ENCODE measurements at regions not wholly inside any gene's neighbourhood (a gene's known extent, or its start where the extent isn't known, plus 50 kb on each side); places are given as distances from the start of the nearest gene placed in this dataset.

DNA sequence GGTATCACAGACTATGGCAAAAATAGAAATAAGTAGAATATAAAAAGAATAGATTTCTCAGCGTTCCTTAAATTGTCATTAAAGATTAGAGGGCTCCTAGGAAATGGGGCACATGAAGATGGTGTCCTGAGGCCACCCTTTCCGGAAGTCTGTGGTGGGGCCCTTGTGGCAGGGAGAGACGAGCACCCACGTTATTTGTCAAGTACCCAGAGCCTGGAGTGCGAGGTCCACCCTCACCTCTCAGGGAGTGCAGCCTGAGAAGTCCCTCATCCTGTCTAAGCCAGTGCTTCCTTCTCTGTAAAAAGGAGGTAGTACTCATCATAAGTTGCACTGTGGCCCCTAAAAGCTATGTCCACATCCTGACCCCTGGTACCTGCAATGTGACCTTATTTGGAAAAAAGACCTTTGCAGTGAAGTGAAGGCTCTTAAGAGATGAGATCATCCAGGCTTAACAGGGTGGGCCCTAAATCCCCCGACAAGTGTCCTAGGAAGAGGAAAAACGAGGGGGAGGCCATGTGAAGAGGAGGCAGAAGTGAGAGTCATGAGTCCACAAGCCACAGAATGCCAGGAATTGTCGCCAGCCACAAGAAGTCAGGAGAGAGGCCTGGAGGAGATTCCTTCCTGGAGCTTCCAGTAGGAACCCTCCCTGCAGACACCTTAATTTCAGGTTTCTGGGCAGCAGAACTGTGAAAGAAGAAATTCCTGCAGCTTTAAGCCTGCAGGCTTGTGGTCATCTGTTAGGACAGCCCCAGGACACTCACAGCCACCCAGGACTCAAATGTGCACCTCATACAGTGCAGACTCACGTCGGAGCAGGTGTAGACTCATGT lies 76.8 kb upstream of the CCND1 start:
- CTCF ChIA-PET, result no interaction called here
- H3K36me3 ChIP-seq (ENCODE audit: control insufficient read depth in 2 of 2, insufficient read depth in 1 of 2, low read length in 2 of 2), result no peaks in the 10 kb centered on the region
- no peak overlapping the region for H3K4me3 ChIP-seq (ENCODE audit: low read depth, low read length)
- H3K4me1 ChIP-seq (ENCODE audit: control insufficient read depth, insufficient read depth, low read length), result no peaks in the 10 kb centered on the region
- no peaks in the 10 kb centered on the region for H3K9me3 ChIP-seq (ENCODE audit: control insufficient read depth, insufficient read depth, low read depth, low read length)
- POLR2A ChIA-PET, result no interaction called here
- H3K27ac ChIP-seq (ENCODE audit: extremely low read depth, low read depth, low read length), result no peak overlapping the region
- no peak for TF ChIP-seq ZNF501 (tag by site-specific recombination; IDR thresholded peaks at IDR 0.05)
- no peak for TF ChIP-seq ZNF366 (tag by site-specific recombination; conservative IDR thresholded peaks at IDR 0.05)
- TF ChIP-seq, protein P1, sequence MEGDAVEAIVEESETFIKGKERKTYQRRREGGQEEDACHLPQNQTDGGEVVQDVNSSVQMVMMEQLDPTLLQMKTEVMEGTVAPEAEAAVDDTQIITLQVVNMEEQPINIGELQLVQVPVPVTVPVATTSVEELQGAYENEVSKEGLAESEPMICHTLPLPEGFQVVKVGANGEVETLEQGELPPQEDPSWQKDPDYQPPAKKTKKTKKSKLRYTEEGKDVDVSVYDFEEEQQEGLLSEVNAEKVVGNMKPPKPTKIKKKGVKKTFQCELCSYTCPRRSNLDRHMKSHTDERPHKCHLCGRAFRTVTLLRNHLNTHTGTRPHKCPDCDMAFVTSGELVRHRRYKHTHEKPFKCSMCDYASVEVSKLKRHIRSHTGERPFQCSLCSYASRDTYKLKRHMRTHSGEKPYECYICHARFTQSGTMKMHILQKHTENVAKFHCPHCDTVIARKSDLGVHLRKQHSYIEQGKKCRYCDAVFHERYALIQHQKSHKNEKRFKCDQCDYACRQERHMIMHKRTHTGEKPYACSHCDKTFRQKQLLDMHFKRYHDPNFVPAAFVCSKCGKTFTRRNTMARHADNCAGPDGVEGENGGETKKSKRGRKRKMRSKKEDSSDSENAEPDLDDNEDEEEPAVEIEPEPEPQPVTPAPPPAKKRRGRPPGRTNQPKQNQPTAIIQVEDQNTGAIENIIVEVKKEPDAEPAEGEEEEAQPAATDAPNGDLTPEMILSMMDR (tag by site-specific recombination; IDR thresholded peaks at IDR 0.05), result no peak
- TF ChIP-seq, protein P2, sequence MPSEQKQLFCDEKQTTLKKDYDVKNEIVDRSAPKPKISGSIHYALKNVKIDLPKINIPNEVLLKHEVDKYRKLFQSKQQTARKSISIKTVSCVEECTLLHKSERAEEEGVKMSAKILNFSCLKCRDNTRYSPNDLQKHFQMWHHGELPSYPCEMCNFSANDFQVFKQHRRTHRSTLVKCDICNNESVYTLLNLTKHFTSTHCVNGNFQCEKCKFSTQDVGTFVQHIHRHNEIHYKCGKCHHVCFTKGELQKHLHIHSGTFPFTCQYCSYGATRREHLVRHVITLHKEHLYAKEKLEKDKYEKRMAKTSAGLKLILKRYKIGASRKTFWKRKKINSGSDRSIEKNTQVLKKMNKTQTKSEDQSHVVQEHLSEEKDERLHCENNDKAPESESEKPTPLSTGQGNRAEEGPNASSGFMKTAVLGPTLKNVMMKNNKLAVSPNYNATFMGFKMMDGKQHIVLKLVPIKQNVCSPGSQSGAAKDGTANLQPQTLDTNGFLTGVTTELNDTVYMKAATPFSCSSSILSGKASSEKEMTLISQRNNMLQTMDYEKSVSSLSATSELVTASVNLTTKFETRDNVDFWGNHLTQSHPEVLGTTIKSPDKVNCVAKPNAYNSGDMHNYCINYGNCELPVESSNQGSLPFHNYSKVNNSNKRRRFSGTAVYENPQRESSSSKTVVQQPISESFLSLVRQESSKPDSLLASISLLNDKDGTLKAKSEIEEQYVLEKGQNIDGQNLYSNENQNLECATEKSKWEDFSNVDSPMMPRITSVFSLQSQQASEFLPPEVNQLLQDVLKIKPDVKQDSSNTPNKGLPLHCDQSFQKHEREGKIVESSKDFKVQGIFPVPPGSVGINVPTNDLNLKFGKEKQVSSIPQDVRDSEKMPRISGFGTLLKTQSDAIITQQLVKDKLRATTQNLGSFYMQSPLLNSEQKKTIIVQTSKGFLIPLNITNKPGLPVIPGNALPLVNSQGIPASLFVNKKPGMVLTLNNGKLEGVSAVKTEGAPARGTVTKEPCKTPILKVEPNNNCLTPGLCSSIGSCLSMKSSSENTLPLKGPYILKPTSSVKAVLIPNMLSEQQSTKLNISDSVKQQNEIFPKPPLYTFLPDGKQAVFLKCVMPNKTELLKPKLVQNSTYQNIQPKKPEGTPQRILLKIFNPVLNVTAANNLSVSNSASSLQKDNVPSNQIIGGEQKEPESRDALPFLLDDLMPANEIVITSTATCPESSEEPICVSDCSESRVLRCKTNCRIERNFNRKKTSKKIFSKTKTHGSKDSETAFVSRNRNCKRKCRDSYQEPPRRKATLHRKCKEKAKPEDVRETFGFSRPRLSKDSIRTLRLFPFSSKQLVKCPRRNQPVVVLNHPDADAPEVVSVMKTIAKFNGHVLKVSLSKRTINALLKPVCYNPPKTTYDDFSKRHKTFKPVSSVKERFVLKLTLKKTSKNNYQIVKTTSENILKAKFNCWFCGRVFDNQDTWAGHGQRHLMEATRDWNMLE (tag by site-specific recombination; conservative IDR thresholded peaks at IDR 0.05; ENCODE audit: low read depth), result no peak
- TF ChIP-seq ZNF133 (tag by site-specific recombination; IDR thresholded peaks at IDR 0.05), result no peak
- TF ChIP-seq ZBTB8A (tag by site-specific recombination; IDR thresholded peaks at IDR 0.05), result no peak
- TF ChIP-seq ZNF37A (tag by site-specific recombination; IDR thresholded peaks at IDR 0.05), result no peak
- no peak for TF ChIP-seq ZNF558 (tag by site-specific recombination; IDR thresholded peaks at IDR 0.05)
- no peak for TF ChIP-seq EGR2 (tag by site-specific recombination; IDR thresholded peaks at IDR 0.05; ENCODE audit: low read depth)
- no peak for TF ChIP-seq ZNF335 (tag by site-specific recombination; conservative IDR thresholded peaks at IDR 0.05)
- TF ChIP-seq HOXC10 (CRISPR knock-in tag; IDR thresholded peaks at IDR 0.05), result no peak
- no peak for TF ChIP-seq SP3 (tag by site-specific recombination; IDR thresholded peaks at IDR 0.05)
- no peak for TF ChIP-seq ZNF510 (tag by site-specific recombination; IDR thresholded peaks at IDR 0.05; ENCODE audit: insufficient replicate concordance)
- no peak for TF ChIP-seq ZNF843 (tag by site-specific recombination; IDR thresholded peaks at IDR 0.05)
- TF ChIP-seq, protein P3, sequence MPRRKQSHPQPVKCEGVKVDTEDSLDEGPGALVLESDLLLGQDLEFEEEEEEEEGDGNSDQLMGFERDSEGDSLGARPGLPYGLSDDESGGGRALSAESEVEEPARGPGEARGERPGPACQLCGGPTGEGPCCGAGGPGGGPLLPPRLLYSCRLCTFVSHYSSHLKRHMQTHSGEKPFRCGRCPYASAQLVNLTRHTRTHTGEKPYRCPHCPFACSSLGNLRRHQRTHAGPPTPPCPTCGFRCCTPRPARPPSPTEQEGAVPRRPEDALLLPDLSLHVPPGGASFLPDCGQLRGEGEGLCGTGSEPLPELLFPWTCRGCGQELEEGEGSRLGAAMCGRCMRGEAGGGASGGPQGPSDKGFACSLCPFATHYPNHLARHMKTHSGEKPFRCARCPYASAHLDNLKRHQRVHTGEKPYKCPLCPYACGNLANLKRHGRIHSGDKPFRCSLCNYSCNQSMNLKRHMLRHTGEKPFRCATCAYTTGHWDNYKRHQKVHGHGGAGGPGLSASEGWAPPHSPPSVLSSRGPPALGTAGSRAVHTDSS (tag by site-specific recombination; IDR thresholded peaks at IDR 0.05), result no peak
- no peak for TF ChIP-seq ZNF391 (tag by site-specific recombination; IDR thresholded peaks at IDR 0.05; ENCODE audit: borderline replicate concordance, low read depth)

DNA sequence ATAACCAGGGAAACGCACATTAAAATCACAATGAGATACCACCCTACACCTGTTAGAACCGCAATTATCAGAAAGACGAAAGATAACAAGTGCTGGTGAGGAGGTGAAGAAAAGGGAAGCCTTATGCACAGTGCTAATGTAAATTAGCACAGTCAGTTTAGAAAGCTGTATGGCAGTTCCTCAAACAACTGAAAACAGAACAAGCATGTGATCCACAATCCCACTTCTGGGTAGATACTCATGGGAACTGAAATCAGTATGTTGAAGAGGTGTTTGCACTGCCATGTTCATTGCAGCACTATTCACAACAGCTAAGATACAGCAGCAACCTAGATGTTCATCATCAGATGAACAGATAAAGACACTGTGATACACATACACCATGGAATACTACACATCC lies 75.0 kb upstream of the CCND1 start:
- no peak overlapping the region for H3K4me3 ChIP-seq (ENCODE audit: low read depth, low read length)
- TF ChIP-seq ZNF274 (IDR thresholded peaks at IDR 0.05; ENCODE audit: low read length) (no peak), ZNF274 (tag by site-specific recombination; IDR thresholded peaks at IDR 0.05; ENCODE audit: borderline replicate concordance) (no peak), ZNF184 (tag by site-specific recombination; IDR thresholded peaks at IDR 0.05) (0 out of 2 replicates have a peak, but pooled peaks have one; percentile 37), ZNF843 (tag by site-specific recombination; IDR thresholded peaks at IDR 0.05) (no peak)
- no peaks in the 10 kb centered on the region for H3K4me1 ChIP-seq (ENCODE audit: control insufficient read depth, insufficient read depth, low read length)
- POLR2A ChIA-PET, result no interaction called here
- no peaks in the 10 kb centered on the region for H3K9me3 ChIP-seq (ENCODE audit: control insufficient read depth, insufficient read depth, low read depth, low read length)
- no peak overlapping the region for H3K27ac ChIP-seq (ENCODE audit: extremely low read depth, low read depth, low read length)
- H3K36me3 ChIP-seq (ENCODE audit: control insufficient read depth in 2 of 2, insufficient read depth in 1 of 2, low read length in 2 of 2), result no peaks in the 10 kb centered on the region
- CTCF ChIA-PET, result no interaction called here
